Mucosa of rectum (tissue), 2 donors: ENCODE measurements at regions not wholly inside any gene's neighbourhood (a gene's known extent, or its start where the extent isn't known, plus 50 kb on each side); places are given as distances from the start of the nearest gene placed in this dataset.

Experiments
- H3K27ac ChIP-seq, 2 donors: one replicate each; pipeline ENCODE4 v1.7.0; 2013; ENCODE audit warnings: inconsistent platforms in 2 of 2, low read depth in 2 of 2, low read length in 2 of 2
- H3K27me3 ChIP-seq, 2 donors: one replicate each; pipeline ENCODE4 v1.7.0; 2013; ENCODE audit warnings: low read length in 2 of 2; ENCODE audit not compliant: control insufficient read depth in 2 of 2, insufficient read depth in 2 of 2
- H3K36me3 ChIP-seq, 2 donors: one replicate each; pipeline ENCODE4 v1.7.0; 2013; ENCODE audit warnings: low read length in 2 of 2; ENCODE audit not compliant: control insufficient read depth in 2 of 2, insufficient read depth in 2 of 2
- H3K4me1 ChIP-seq, 2 donors: one replicate each; pipeline ENCODE4 v1.7.0; 2013; ENCODE audit warnings: low read length in 2 of 2, mild to moderate bottlenecking in 1 of 2; ENCODE audit not compliant: control insufficient read depth in 2 of 2, insufficient read depth in 2 of 2
- H3K4me3 ChIP-seq, 2 donors: one replicate each; pipeline ENCODE4 v1.7.0; 2013; ENCODE audit warnings: low read length in 2 of 2
- H3K9ac ChIP-seq, 2 donors: one replicate each; pipeline ENCODE4 v1.7.0; 2013; ENCODE audit warnings: low read length in 2 of 2, low read depth in 1 of 2, mild to moderate bottlenecking in 1 of 2
- H3K9me3 ChIP-seq, 2 donors: one replicate each; pipeline ENCODE4 v1.7.0; 2013; ENCODE audit warnings: low read length in 2 of 2; ENCODE audit not compliant: control insufficient read depth in 2 of 2
- donor health status: healthy.
- donor health status: Normal muscosa, but diverticular disease.

DNA sequence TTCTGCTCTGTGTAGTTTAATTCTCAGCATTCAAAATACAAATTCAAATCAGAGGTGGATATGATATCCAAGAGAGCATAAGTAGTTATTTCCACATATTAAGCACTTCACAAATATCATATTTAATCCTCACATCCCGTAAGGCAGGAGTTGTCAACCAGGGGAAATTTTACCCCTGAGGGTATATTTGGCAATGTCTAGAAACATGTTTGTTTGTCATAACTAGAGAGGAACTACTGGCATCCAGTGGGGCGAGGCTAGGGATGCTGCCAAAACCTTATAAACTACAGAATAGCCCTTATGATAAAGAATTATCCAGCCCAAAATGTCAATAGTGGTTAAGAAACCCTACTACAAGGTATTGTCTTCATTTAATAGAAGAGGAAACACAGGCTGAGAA lies 619.4 kb downstream of the SLCO4C1 start:
- H3K36me3 ChIP-seq, result no peaks in the 10 kb centered on the region
- H3K27ac ChIP-seq, result no peak overlapping the region
- no peak overlapping the region for H3K9ac ChIP-seq
- H3K27me3 ChIP-seq, result no peaks in the 10 kb centered on the region
- H3K9me3 ChIP-seq, result no peaks in the 10 kb centered on the region
- no peak overlapping the region for H3K4me3 ChIP-seq
- H3K4me1 ChIP-seq, result peaks cover 0 to 3% of the 10 kb centered on the region in 2 donors

DNA sequence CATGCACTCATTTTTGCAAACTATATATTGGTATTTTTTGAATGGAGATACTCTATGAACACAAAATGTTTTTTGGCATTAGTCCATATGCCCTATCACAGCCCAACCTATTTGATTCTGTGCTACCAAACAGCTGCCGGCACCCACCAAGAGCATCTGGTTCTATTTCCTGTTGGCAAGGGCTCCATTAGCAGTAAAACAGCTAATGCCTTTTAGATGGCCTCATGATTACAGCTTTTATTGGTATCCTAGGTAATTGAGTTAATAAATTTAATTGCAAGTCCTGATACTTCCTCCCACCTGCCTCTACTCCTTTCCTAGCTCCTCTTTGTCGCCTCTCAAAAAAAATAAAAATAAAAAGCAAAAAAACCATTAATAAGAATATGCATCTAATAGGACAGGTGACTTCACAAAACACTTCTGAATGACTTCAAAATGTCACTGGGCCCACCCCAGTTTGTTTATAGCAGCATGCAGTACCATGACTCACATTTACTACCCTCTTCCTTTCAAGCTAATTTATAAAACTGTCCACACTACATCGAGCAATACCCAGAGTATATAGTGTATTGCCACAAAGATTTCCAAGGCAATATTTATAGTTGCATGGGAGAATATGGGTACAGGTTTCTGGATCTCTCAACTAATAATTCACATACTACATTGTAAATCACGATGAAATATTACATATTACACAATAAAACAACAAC lies 620.4 kb downstream of the SLCO4C1 start:
- no peaks in the 10 kb centered on the region for H3K9me3 ChIP-seq
- H3K27me3 ChIP-seq, result no peaks in the 10 kb centered on the region
- H3K4me1 ChIP-seq, result peaks cover 0 to 3% of the 10 kb centered on the region in 2 donors
- H3K27ac ChIP-seq, result no peak overlapping the region
- H3K9ac ChIP-seq, result no peak overlapping the region
- H3K36me3 ChIP-seq, result no peaks in the 10 kb centered on the region
- no peak overlapping the region for H3K4me3 ChIP-seq

GRCh38 chr5:101673120-101673519 lies 623.0 kb downstream of the SLCO4C1 start:
- no peak overlapping the region for H3K9ac ChIP-seq
- no peaks in the 10 kb centered on the region for H3K9me3 ChIP-seq
- no peaks in the 10 kb centered on the region for H3K27me3 ChIP-seq
- no peak overlapping the region for H3K4me3 ChIP-seq
- no peaks in the 10 kb centered on the region for H3K36me3 ChIP-seq
- no peaks in the 10 kb centered on the region for H3K4me1 ChIP-seq
- H3K27ac ChIP-seq, result no peak overlapping the region

- Histone ChIP-seq H3K4me1 (no peaks in the 10 kb centered on the region), H3K9ac (no peak overlapping the region), H3K9me3 (no peaks in the 10 kb centered on the region), H3K27ac (no peak overlapping the region), H3K4me3 (no peak overlapping the region), H3K27me3 (no peaks in the 10 kb centered on the region), H3K36me3 (no peaks in the 10 kb centered on the region)
These were observed 631.9 kb downstream of the SLCO4C1 start for GRCh38 chr5:101664071-101664791.

DNA sequence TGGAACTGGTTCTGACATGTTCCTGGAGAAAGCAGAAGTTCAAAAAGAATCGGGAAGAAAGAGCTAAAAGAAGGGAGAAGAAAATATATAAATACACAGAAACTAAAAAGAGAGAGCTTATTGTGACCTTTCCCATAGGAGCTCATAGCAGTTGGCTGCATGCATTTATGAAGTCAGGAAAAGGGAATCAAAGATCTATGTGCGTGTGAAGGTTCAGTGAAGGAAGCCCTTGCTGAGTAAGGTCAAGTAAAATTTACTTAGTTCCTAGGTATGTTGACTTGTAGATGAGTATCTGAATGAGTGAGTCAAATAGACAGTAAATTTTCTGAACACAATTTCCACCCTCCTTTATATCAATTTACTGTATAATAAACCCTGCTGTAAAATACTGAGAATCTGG lies 632.5 kb downstream of the SLCO4C1 start:
- H3K36me3 ChIP-seq, result no peaks in the 10 kb centered on the region

GRCh38 chr5:101662263-101662662 lies 633.8 kb downstream of the SLCO4C1 start:
- Histone ChIP-seq H3K4me3 (no peak overlapping the region), H3K27ac (no peak overlapping the region), H3K36me3 (no peaks in the 10 kb centered on the region), H3K4me1 (no peaks in the 10 kb centered on the region), H3K27me3 (no peaks in the 10 kb centered on the region), H3K9ac (no peak overlapping the region), H3K9me3 (no peaks in the 10 kb centered on the region)

More for the DNA sequence above, 632.5 kb downstream of the SLCO4C1 start:
- Histone ChIP-seq H3K4me3 (no peak overlapping the region), H3K9me3 (no peaks in the 10 kb centered on the region), H3K27ac (no peak overlapping the region), H3K4me1 (no peaks in the 10 kb centered on the region), H3K9ac (no peak overlapping the region), H3K27me3 (no peaks in the 10 kb centered on the region)

DNA sequence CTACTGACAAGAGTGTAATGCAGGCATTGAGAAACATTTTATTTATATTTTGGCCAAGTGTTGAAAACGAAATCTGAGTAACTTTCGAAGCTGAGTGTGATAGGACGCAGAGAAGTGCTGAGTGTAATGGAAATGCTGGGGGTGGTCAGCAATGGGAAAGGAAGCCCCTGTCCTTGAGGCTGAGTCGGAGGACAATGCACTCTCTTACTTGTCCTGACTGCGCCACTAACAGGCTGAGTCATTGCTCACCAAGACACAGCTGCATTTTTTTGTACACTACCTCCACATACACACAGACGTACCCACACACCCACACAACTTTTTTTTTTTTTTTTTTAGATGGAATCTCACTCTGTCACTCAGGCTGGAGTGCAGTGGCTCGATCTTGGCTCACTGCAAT lies 637.7 kb downstream of the SLCO4C1 start:
- H3K27ac ChIP-seq, result no peak overlapping the region
- H3K36me3 ChIP-seq, result no peaks in the 10 kb centered on the region
- no peaks in the 10 kb centered on the region for H3K9me3 ChIP-seq
- H3K27me3 ChIP-seq, result no peaks in the 10 kb centered on the region
- no peak overlapping the region for H3K9ac ChIP-seq
- no peaks in the 10 kb centered on the region for H3K4me1 ChIP-seq
- H3K4me3 ChIP-seq, result no peak overlapping the region

DNA sequence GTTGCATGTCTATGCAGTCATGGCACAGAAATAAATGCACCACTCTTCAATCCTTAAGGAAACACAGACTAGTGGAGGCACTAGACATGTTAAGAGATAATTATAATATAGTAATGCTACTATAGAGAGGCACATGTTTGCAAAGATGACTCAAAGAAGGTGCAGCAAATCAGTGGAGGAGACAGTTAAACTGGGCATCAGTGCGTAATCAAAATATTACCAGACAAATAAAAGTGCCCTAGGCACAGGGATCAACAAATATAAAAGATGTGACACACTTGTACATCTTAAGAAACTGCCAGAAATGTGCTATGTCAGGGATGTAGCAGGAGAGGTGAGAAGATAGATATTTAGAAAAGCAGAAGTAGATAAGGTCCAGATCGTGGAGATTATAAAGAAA lies 642.1 kb downstream of the SLCO4C1 start:
- Histone ChIP-seq H3K9ac (no peak overlapping the region), H3K4me3 (no peak overlapping the region), H3K4me1 (no peaks in the 10 kb centered on the region), H3K27ac (no peak overlapping the region), H3K27me3 (no peaks in the 10 kb centered on the region), H3K9me3 (no peaks in the 10 kb centered on the region), H3K36me3 (no peaks in the 10 kb centered on the region)

- no peak overlapping the region for H3K4me3 ChIP-seq
- H3K9me3 ChIP-seq, result no peaks in the 10 kb centered on the region
- no peak overlapping the region for H3K9ac ChIP-seq
- H3K27me3 ChIP-seq, result no peaks in the 10 kb centered on the region
- no peaks in the 10 kb centered on the region for H3K4me1 ChIP-seq
- no peaks in the 10 kb centered on the region for H3K36me3 ChIP-seq
- no peak overlapping the region for H3K27ac ChIP-seq
These were observed 648.2 kb downstream of the SLCO4C1 start for GRCh38 chr5:101647861-101648260.

DNA sequence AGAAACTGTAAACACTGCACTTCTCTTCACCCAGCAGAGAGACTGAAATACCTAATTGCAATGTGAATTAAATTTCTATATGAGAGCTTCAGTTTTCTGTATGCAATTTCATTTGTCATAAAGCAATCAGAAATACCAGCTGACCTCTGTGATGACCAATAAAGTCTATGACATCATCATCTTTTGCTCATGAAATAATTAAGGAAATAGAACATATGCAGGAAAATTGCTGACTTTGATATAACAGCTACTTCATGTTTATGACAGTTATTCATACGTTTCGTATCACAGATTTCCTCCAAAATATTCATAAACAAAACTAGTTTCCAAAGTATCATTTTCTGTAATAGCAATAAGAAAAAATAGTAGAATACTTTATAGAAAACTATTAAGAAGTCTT lies 652.3 kb downstream of the SLCO4C1 start:
- Histone ChIP-seq H3K27me3 (no peaks in the 10 kb centered on the region), H3K4me3 (no peak overlapping the region), H3K9me3 (no peaks in the 10 kb centered on the region), H3K4me1 (no peaks in the 10 kb centered on the region), H3K36me3 (no peaks in the 10 kb centered on the region), H3K9ac (no peak overlapping the region), H3K27ac (no peak overlapping the region)
